AG04449 (cell line): ENCODE measurements at regions not wholly inside any gene's neighbourhood (a gene's known extent, or its start where the extent isn't known, plus 50 kb on each side); places are given as distances from the start of the nearest gene placed in this dataset.

ENCODE experiments used
- CTCF ChIA-PET: fragments of 350-600 bp; formaldehyde crosslinking; extraction: SDS; loops from one replicate; lab custom pipeline; 2021; ENCODE audit warnings: antibody characterized with exemption; lab: Yijun Ruan, JAX
- POLR2A ChIA-PET: fragments of 400-600, 350-600 bp; formaldehyde crosslinking; extraction: SDS; loops from one replicate; lab custom pipeline; 2020; ENCODE audit warnings: antibody characterized with exemption, inconsistent platforms; lab: Yijun Ruan, JAX
- DNase-seq: peaks from one replicate; pipeline ENCODE4 v3.0.0-alpha.2; 2010; ENCODE audit warnings: low read depth, low spot score
- H3K4me3 ChIP-seq: 2 replicates; pipeline ENCODE4 v1.5.1; 2011; ENCODE audit warnings: low read depth, mild to moderate bottlenecking, control low read depth, low read length
- TF ChIP-seq, protein P1 (sequence below): IDR thresholded peaks from one replicate; pipeline ENCODE4 v1.5.1; 2011; ENCODE audit warnings: mild to moderate bottlenecking, moderate library complexity, low read length, control low read depth, inconsistent platforms; ENCODE audit not compliant: insufficient read depth; ENCODE audit errors: missing control alignments

DNA sequence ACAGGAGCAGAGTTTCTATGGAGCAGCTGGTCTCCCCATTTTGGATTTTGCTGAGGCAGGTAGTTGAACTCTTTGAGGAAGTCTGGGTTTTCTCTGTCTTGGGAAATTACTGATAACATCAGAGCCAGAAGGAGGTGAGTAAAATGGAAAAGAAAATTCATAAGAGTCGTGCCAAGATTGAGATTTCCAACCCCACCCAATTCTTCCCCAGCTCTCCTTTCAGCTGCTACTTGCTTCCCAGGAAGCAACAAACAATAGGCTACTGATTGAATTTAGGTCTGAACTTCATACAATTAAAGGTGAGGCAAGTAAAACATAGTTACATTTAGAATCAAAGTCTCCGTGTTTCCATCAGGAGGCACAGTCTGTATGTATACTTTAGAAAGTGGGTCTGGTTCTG, 54.6 kb upstream of the EOLA2 start:
- ChIA-PET POLR2A (no interaction called here), CTCF (no interaction called here)
- H3K4me3 ChIP-seq, result no peak overlapping the region
- DNase-seq, result no peak
- TF ChIP-seq, protein P1, sequence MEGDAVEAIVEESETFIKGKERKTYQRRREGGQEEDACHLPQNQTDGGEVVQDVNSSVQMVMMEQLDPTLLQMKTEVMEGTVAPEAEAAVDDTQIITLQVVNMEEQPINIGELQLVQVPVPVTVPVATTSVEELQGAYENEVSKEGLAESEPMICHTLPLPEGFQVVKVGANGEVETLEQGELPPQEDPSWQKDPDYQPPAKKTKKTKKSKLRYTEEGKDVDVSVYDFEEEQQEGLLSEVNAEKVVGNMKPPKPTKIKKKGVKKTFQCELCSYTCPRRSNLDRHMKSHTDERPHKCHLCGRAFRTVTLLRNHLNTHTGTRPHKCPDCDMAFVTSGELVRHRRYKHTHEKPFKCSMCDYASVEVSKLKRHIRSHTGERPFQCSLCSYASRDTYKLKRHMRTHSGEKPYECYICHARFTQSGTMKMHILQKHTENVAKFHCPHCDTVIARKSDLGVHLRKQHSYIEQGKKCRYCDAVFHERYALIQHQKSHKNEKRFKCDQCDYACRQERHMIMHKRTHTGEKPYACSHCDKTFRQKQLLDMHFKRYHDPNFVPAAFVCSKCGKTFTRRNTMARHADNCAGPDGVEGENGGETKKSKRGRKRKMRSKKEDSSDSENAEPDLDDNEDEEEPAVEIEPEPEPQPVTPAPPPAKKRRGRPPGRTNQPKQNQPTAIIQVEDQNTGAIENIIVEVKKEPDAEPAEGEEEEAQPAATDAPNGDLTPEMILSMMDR, result no peak

DNA sequence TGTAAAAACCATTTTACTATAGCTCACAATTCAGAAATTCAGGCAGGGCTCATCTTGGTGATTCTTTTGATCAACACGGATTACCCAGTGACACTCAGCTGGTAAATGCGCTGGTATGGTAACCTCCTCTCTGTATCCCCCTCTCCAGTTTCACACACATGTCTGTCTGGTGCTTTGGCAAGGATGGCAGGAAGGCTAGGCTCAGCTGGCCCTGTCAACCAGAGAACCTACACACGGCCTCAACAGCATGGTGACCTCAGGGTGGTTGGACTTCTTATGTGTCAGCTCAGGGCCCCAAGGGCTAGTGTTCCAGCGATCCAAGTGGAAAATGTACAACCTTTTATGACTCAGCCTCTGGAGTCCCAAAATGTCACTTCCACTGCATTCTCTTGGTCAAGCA, 55.7 kb upstream of the EOLA2 start:
- ChIA-PET POLR2A (no interaction called here), CTCF (no interaction called here)
- TF ChIP-seq, protein P1, result no peak
- no peak for DNase-seq
- no peak overlapping the region for H3K4me3 ChIP-seq

DNA sequence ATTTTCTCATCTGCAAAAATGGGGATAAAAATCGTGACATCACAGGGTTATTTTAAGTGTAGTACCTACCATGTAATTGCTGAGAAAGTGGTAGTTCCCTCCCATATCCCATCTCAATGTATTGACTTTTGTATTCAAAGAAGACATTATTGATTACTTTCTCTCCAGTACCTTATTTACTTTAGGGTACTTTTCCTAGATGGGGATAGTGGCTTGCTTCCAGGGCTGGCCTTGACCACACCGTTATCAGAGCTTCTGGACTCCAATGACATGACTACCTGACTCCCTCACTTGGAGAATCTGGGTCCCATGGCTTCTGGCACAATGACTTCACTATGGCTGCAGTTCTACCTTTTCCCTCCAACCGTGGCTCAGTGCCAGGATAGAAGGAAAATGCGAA, 58.2 kb upstream of the EOLA2 start:
- TF ChIP-seq, protein P1, result no peak
- ChIA-PET POLR2A (no interaction called here), CTCF (interaction anchor here (1.0 kb wide), 1 partner anchor 16 kb away, joined by 3 read pairs; no protein-coding TSS in a partner anchor)
- DNase-seq, result no peak
- no peak overlapping the region for H3K4me3 ChIP-seq

DNA sequence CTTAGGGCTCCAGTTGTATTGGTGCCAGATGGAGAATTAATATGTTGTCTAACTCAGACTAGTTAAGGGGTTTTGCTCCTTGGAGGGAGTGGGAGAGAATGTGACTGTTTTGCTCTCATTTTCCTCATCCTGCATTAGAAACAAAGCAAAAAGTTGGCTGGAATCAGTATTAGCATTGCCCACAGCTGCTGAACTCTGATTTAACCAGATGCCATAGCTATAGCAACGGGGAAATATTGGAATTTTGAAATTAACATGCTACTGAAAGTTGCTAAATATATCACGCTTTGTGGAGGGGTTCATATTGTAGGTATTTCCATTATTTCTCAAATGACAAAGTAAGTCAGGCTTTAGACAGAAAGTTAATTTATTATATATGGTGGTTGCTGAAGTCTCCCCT, 66.7 kb upstream of the EOLA2 start:
- ChIA-PET CTCF (no interaction called here), POLR2A (no interaction called here)
- TF ChIP-seq, protein P1, result no peak
- no peak for DNase-seq
- H3K4me3 ChIP-seq, result no peak overlapping the region

DNA sequence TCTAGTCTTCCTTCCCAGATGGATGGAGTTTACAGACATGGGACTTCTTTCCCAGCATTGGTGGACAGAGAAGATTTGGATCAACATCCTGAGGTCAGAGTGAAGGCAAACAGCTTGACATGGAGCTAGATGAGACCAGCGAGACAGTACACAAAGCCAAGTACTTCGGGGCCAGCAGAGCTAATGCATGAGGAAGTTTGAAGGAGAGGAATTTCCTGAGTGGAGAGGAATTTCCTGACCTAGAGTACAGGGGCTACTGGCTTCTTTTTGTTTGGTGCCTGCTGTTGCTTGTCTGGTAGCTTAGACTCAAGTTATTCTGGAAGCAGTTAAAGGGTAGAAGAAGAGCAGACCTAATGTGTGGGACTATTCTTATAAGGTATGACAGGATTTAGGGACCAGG, 69.1 kb upstream of the EOLA2 start:
- POLR2A ChIA-PET, result no interaction called here
- TF ChIP-seq, protein P1, result no peak
- CTCF ChIA-PET, result interaction anchor here (0.8 to 1.6 kb wide), 2 partner anchors 9 to 358 kb away, joined by 3 to 4 read pairs; no protein-coding TSS in a partner anchor
- H3K4me3 ChIP-seq, result no peak overlapping the region
- no peak for DNase-seq

DNA sequence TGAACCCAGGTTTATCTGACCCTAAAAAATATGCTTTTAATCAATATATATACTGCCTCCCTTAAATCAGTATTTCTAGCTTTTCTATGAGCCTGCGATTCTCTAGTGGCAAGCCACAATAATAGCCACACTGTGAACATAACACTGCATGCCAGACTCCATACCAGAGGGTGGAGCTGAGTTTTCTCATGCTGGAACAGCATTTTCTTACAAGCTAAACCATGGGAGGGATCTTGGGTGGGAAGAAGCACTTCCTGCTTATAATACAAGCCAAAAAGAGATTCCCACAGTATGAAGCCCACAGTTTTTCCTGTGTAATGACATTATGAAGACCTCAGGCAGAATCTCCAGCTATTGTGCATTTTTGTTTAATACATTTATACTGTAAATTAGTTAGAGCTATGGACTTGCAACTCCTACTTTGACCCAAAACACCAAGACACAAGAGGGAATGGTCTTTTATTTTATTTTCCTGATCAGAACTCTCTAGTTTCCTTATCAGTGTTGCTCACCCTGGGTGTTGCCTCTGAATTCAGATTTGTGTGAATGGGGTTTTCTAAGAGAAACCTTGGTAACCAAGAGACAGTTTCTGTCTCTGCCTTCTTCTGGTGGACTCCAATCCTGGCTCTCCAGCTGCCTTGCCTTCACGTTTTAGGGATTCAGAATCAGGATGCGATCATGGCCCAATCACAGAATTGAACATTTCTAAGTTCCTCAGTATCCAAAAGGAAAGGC, 74.5 kb upstream of the EOLA2 start:
- no peak for DNase-seq
- CTCF ChIA-PET, result interaction anchor here (1.3 kb wide), 1 partner anchor 16 kb away, joined by 3 read pairs; no protein-coding TSS in a partner anchor
- POLR2A ChIA-PET, result no interaction called here
- TF ChIP-seq, protein P1, result no peak
- no peak overlapping the region for H3K4me3 ChIP-seq
